Astrocyte (in vitro differentiated cells and primary cell): ENCODE measurements at regions not wholly inside any gene's neighbourhood (a gene's known extent, or its start where the extent isn't known, plus 50 kb on each side); places are given as distances from the start of the nearest gene placed in this dataset.

Experiments
- DNase-seq: peaks from one replicate; pipeline ENCODE4 v3.0.0-alpha.2; 2010; ENCODE audit warnings: low read depth
- FAIRE-seq: peaks from 2 replicates; lab custom pipeline; 2011; peaks lifted over from hg19 to GRCh38; lab: Jason Lieb, UNC
- H2AFZ ChIP-seq: 2 replicates; pipeline ENCODE4 v1.6.0; 2012; ENCODE audit warnings: low read depth, low read length, inconsistent platforms
- H3K27ac ChIP-seq: 2 replicates; pipeline ENCODE4 v1.5.1; 2011; ENCODE audit warnings: low read depth, low read length, inconsistent platforms
- H3K27me3 ChIP-seq: 2 replicates; pipeline ENCODE4 v1.6.0; 2011; ENCODE audit warnings: low read length, inconsistent platforms; ENCODE audit not compliant: insufficient read depth
- H3K36me3 ChIP-seq: 2 replicates; pipeline ENCODE4 v1.5.1; 2011; ENCODE audit warnings: low read length, inconsistent platforms; ENCODE audit not compliant: insufficient read depth
- H3K4me1 ChIP-seq: 2 replicates; pipeline ENCODE4 v1.5.1; 2011; ENCODE audit warnings: low read length, inconsistent platforms; ENCODE audit not compliant: insufficient read depth
- H3K4me2 ChIP-seq: 2 replicates; pipeline ENCODE4 v1.6.0; 2012; ENCODE audit warnings: low read length, inconsistent platforms
- H3K4me3 ChIP-seq: 2 replicates; pipeline ENCODE4 v1.5.1; 2011; ENCODE audit warnings: low read depth, mild to moderate bottlenecking, low read length, inconsistent platforms; ENCODE audit not compliant: insufficient read depth
- H3K79me2 ChIP-seq: 2 replicates; pipeline ENCODE4 v1.6.0; 2012; ENCODE audit warnings: mild to moderate bottlenecking, low read length, inconsistent platforms; ENCODE audit not compliant: insufficient read depth
- H3K9ac ChIP-seq: 2 replicates; pipeline ENCODE4 v1.6.0; 2012; ENCODE audit warnings: mild to moderate bottlenecking, low read length, inconsistent platforms
- H3K9me3 ChIP-seq: 2 replicates; pipeline ENCODE4 v1.5.1; 2012; ENCODE audit warnings: low read depth, mild to moderate bottlenecking, low read length, inconsistent platforms; ENCODE audit not compliant: insufficient read depth
- H4K20me1 ChIP-seq: 2 replicates; pipeline ENCODE4 v1.6.0; 2012; ENCODE audit warnings: low read length, inconsistent platforms; ENCODE audit not compliant: insufficient read depth
- H3K27ac Mint-ChIP-seq: one replicate; pipeline ENCODE4 v1.8.0; 2021; ENCODE audit warnings: mild to moderate bottlenecking, mixed read lengths; ENCODE audit not compliant: unreplicated experiment
- H3K27me3 Mint-ChIP-seq: one replicate; pipeline ENCODE4 v1.8.0; 2021; ENCODE audit warnings: low read depth, mixed read lengths; ENCODE audit not compliant: unreplicated experiment
- H3K36me3 Mint-ChIP-seq: one replicate; pipeline ENCODE4 v1.8.0; 2021; ENCODE audit warnings: low read depth, mixed read lengths; ENCODE audit not compliant: unreplicated experiment
- H3K4me1 Mint-ChIP-seq: one replicate; pipeline ENCODE4 v1.8.0; 2021; ENCODE audit warnings: low read depth, mixed read lengths; ENCODE audit not compliant: unreplicated experiment
- H3K4me3 Mint-ChIP-seq: one replicate; pipeline ENCODE4 v1.8.0; 2021; ENCODE audit warnings: mild to moderate bottlenecking, moderate library complexity, mixed read lengths; ENCODE audit not compliant: unreplicated experiment
- H3K9me3 Mint-ChIP-seq: one replicate; pipeline ENCODE4 v1.8.0; 2021; ENCODE audit warnings: mild to moderate bottlenecking, mixed read lengths; ENCODE audit not compliant: unreplicated experiment
- EZH2 ChIP-seq: IDR thresholded peaks from 2 replicates; pipeline ENCODE4 v1.6.1; 2012; ENCODE audit warnings: mild to moderate bottlenecking, low read length, inconsistent platforms; ENCODE audit not compliant: insufficient read depth
- TF ChIP-seq, protein P1 (sequence below): IDR thresholded peaks from 2 replicates; pipeline ENCODE4 v1.5.1; 2011; ENCODE audit warnings: low read depth, mild to moderate bottlenecking, inconsistent platforms, low read length, moderate library complexity; ENCODE audit not compliant: insufficient read depth

DNA sequence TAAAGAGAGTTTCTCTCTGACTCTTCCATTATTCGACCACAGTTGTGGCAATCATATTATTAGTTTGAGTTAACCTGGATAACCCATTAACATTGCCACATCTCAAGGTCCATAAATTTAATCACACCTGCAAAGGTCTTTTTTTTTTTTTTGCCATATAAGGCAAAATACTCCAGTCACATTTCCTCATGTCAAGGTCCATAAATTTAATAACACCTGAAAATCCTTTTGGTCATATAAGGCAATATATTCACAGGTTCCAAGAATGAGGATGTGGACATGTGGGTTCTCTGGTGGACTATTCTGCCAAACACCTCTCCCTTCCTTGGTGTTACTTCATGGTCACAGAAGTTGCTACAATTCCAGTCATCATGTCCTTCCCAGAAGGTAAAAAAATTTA, 213.5 kb upstream of the COX7C start:
- Mint-ChIP-seq H3K27ac (no peak overlapping the region), H3K4me1 (no peaks in the 10 kb centered on the region), H3K9me3 (no peaks in the 10 kb centered on the region), H3K4me3 (no peak overlapping the region), H3K36me3 (no peaks in the 10 kb centered on the region), H3K27me3 (no peaks in the 10 kb centered on the region)
- Histone ChIP-seq H3K9ac (no peak overlapping the region), H3K36me3 (no peaks in the 10 kb centered on the region), H3K9me3 (no peaks in the 10 kb centered on the region), H4K20me1 (no peaks in the 10 kb centered on the region), H3K4me2 (no peak overlapping the region), H2AFZ (no peak overlapping the region), H3K79me2 (no peaks in the 10 kb centered on the region), H3K27ac (no peak overlapping the region), H3K4me1 (no peaks in the 10 kb centered on the region), H3K27me3 (no peaks in the 10 kb centered on the region), H3K4me3 (no peak overlapping the region)
- TF ChIP-seq, protein P1, sequence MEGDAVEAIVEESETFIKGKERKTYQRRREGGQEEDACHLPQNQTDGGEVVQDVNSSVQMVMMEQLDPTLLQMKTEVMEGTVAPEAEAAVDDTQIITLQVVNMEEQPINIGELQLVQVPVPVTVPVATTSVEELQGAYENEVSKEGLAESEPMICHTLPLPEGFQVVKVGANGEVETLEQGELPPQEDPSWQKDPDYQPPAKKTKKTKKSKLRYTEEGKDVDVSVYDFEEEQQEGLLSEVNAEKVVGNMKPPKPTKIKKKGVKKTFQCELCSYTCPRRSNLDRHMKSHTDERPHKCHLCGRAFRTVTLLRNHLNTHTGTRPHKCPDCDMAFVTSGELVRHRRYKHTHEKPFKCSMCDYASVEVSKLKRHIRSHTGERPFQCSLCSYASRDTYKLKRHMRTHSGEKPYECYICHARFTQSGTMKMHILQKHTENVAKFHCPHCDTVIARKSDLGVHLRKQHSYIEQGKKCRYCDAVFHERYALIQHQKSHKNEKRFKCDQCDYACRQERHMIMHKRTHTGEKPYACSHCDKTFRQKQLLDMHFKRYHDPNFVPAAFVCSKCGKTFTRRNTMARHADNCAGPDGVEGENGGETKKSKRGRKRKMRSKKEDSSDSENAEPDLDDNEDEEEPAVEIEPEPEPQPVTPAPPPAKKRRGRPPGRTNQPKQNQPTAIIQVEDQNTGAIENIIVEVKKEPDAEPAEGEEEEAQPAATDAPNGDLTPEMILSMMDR: no peak
- no peak for TF ChIP-seq EZH2
- no peak for DNase-seq
- no peak for FAIRE-seq

GRCh38 chr5:86407711-86408110, 210.0 kb upstream of the COX7C start:
- H3K4me1 ChIP-seq: no peaks in the 10 kb centered on the region
- TF ChIP-seq, protein P1: no peak
- TF ChIP-seq EZH2: no peak

DNA sequence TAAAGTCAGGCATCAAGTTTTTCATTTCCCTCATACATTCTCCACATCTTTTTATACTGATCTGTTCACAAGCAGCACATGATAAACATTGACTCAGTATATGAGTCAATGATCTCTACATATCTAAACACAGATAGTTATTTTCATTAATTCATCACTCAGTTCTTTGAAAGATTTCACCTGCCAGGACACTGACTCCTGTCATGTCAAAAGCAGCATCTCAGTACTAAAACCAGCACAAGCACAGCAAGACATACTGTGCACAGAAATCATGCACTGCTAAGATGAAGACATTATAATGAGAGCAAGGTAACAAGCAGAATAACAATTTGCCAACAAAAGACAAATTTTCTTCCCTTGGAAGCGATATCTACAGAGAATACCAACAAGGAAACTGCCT, 206.1 kb upstream of the COX7C start:
- Histone ChIP-seq H3K9me3 (no peaks in the 10 kb centered on the region), H3K4me2 (no peak overlapping the region), H3K4me1 (no peaks in the 10 kb centered on the region), H3K4me3 (no peak overlapping the region), H3K36me3 (no peaks in the 10 kb centered on the region), H3K27ac (no peak overlapping the region), H4K20me1 (no peaks in the 10 kb centered on the region), H3K9ac (no peak overlapping the region), H3K79me2 (no peaks in the 10 kb centered on the region), H3K27me3 (no peaks in the 10 kb centered on the region), H2AFZ (no peak overlapping the region)
- no peaks in the 10 kb centered on the region for H3K27me3 Mint-ChIP-seq
- no peaks in the 10 kb centered on the region for H3K36me3 Mint-ChIP-seq
- H3K9me3 Mint-ChIP-seq: no peaks in the 10 kb centered on the region
- H3K27ac Mint-ChIP-seq: no peak overlapping the region
- DNase-seq (no peak), FAIRE-seq (no peak)
- no peak overlapping the region for H3K4me3 Mint-ChIP-seq
- H3K4me1 Mint-ChIP-seq: no peaks in the 10 kb centered on the region
- TF ChIP-seq EZH2: no peak
- TF ChIP-seq, protein P1: no peak

More at GRCh38 chr5:86407711-86408110, 210.0 kb upstream of the COX7C start:
- H3K27ac Mint-ChIP-seq: no peak overlapping the region
- Histone ChIP-seq H3K36me3 (no peaks in the 10 kb centered on the region), H3K27ac (no peak overlapping the region), H3K4me2 (no peak overlapping the region), H3K4me3 (no peak overlapping the region), H3K79me2 (no peaks in the 10 kb centered on the region), H3K9me3 (no peaks in the 10 kb centered on the region), H2AFZ (no peak overlapping the region), H4K20me1 (no peaks in the 10 kb centered on the region), H3K9ac (no peak overlapping the region), H3K27me3 (no peaks in the 10 kb centered on the region)
- H3K9me3 Mint-ChIP-seq: no peaks in the 10 kb centered on the region
- no peaks in the 10 kb centered on the region for H3K36me3 Mint-ChIP-seq
- H3K4me1 Mint-ChIP-seq: no peaks in the 10 kb centered on the region
- no peaks in the 10 kb centered on the region for H3K27me3 Mint-ChIP-seq
- FAIRE-seq (no peak), DNase-seq (no peak)
- H3K4me3 Mint-ChIP-seq: no peak overlapping the region
